Activated T-cell treated with anti-CD3 and anti-CD28 coated beads for 24 hours (primary cell): ENCODE measurements at regions not wholly inside any gene's neighbourhood (a gene's known extent, or its start where the extent isn't known, plus 50 kb on each side); places are given as distances from the start of the nearest gene placed in this dataset.

ENCODE experiments used
- DNase-seq: peaks from one replicate; pipeline ENCODE4 v3.0.0-alpha.2; 2020; ENCODE audit warnings: low read depth

DNA sequence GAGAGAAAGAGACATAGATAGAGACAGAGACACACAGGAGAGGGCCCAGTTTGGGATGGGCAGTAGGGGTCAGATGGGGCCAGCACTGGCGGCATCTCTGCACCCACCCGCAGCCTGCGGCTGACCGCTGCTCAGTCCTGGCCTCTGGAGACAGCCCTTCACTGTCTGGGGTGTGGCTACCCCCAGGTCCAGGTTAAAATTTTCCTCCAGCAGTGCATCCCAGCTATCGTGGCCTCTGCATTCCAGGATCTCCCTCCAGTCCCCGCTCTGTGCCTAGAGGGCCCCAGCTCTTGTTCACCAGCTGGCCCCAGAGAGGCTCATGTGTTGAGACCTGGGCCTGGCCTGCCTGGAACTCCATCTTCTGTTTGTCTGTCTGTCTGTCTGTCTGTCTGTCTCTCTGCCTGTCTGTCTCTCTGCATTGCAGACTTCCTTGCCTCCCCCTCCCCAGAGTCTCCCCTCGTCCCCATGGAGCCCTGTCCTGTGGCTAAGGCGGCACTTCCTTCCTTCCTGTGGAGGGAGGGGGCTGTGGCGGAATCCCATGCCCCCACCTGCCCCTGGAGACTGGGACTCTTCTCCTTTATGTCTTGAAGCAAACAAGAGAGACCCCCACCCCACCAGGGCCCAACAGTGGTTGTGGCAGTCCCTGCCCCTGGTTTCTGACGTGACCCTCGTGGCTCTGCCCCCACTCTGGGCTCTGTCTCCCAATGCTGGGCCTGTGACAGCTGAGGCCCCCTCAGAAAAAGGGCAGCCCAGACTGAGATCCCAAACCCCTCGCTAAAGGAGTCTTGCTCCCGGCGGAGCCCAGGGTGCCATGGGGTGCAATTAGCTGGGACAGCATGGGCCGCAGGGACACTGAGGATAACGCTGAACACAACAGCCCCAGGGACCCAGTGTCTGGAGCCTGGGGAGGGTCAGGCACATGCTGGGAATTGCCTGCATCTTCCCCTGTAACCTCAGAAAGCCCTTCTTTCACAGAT lies 241.8 kb downstream of the NPHP4 start:
- DNase-seq = no peak

- no peak for DNase-seq
These were observed 243.7 kb downstream of the NPHP4 start for GRCh38 chr1:5748286-5749225.

DNA sequence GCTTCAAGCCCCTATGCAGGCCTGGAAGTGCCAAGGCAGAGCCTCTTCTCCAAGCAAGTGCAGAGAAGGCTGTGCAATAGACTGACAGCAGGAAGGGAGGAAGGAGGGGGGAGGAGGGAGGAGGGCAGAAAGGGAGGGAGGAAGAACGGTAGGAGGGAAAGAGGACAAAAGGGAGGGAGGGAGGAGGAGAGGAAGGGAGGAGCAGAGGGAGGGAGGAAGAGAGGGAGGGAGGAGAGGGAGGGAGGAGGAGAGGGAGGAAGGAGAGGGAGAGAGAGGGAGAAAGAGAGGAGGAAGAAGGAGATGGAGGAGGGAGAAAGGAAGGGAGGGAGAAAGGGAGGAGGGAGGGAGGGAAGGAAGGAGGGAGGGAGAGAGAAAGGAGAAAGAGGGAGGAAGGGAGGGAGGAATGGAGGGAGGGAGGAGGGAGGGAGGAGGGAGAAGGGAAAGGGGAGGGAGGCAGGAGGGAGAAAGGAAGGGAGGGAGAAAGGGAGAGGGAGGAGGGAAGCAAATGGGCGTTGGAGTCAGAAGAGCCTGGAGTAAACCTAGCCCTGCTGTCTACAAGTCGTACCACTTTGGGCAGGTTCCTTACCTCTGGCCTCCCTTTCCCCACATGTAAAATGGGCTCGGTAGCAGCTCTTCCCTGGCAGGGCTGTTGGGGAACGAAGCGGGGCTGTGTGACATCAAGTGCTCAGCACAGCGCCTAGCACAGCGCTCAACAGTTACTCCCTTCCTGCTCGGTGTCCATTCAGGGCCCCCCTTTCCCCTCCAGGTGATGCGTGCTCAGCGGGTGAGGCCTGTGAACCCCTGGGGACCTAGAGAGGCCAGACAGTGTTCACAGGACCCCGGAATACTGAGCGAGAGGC lies 244.6 kb downstream of the NPHP4 start:
- DNase-seq = no peak

DNA sequence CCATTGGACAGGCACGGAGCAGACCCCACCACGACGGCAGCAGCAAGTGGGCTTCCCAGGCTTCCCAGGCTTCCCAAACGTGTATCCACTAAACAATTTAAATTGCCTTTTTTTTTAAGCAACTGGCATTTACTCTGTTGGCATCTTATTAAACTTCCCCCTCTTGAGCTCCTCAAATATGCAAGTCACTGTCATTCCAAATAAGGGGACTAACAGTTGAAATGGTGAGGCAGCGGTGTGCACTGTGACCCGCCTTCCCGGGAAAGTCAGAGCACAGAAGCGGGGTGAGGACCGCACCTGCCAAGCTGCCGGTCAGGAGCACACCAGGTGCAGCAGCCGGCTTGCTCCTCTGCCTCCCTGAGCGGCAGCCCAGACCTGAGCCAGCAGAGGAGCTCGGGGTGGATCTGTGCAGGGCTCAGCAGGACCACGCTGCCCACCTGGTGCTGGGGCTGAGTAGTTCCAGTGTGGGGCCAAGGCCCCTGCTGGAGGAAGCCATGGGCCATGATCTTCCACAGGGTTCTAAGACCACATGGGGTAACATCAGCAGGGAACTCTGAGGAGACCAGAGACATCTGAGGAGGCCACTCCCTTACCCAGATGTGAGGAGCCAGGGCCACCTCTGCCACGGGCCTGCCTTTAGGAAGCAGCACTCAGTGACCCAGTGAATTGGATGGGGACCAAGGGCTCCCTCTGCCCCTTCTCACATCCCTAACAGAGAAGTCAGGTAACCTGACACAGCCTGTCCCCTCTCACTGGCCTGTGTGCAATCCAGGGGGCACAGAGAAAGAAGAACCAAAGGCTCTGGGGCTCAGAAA lies 245.4 kb downstream of the NPHP4 start:
- DNase-seq = no peak

- peak; percentile 32 for DNase-seq
These were observed 246.2 kb downstream of the NPHP4 start for GRCh38 chr1:5745800-5746610.

GRCh38 chr1:5744911-5745799 lies 247.1 kb downstream of the NPHP4 start:
- no peak for DNase-seq

- DNase-seq = no peak
These were observed 247.9 kb downstream of the NPHP4 start for GRCh38 chr1:5744341-5744740.

DNA sequence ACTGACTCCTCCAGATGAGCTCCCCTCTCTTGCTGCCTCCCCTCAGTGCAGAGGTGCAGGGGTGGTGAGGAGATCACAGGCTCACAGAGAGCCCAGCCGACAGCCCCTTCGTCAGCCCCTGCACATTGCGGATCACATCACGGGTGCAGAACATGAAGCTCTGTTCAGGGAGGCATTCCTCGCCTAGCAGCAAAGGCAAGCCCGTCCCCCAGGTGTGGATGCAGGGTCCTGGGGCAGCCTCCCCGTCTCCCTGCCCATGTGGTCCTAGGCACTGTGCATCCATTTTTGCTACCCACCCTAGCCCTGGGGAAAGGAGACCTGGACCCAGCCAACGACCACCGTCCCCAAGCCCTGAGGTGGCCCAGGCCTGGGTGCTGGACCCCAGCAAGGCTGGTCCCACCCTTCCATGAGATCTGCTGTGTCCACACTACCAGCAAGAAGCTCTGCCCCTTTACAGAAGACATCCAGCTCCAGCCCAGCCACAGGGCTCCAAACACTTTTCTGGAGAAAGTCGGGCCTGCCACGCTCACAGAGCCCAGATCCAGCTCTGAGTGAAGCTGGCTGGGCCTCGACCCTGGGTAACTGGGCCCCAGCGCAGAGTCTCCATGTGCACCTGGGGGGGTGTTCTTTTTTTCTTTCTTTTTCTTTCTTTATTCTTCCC lies 248.7 kb downstream of the NPHP4 start:
- DNase-seq = no peak

DNA sequence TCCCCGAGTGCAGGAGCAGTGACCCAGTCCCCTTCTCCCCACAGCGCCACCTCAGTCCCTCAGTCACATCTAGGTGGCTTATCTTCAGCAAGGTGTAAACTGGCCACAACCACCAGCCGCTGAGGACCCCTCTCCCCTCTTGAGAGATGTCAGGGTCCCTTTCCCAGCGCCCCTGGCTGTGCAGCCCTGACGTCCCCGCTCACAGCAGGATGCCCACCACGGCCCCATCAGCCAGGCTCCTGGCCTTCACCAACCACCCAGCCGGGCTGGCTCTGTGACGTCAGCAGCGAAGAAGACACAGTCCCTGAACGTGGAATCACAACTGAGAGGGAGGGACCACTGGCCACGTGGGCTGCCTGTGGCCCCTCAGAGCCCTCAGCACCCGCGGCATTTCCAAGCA lies 249.4 kb downstream of the NPHP4 start:
- no peak for DNase-seq

GRCh38 chr1:5742032-5742431 lies 250.2 kb downstream of the NPHP4 start:
- no peak for DNase-seq

- DNase-seq = no peak
These were observed 251.1 kb downstream of the NPHP4 start for GRCh38 chr1:5740865-5741860.

GRCh38 chr1:5740450-5740849 lies 251.8 kb downstream of the NPHP4 start:
- no peak for DNase-seq

- no peak for DNase-seq
These were observed 252.6 kb downstream of the NPHP4 start for GRCh38 chr1:5739561-5740078.

GRCh38 chr1:5738911-5739462 lies 253.2 kb downstream of the NPHP4 start:
- no peak for DNase-seq

GRCh38 chr1:5737081-5737480 lies 255.1 kb downstream of the NPHP4 start:
- no peak for DNase-seq

DNA sequence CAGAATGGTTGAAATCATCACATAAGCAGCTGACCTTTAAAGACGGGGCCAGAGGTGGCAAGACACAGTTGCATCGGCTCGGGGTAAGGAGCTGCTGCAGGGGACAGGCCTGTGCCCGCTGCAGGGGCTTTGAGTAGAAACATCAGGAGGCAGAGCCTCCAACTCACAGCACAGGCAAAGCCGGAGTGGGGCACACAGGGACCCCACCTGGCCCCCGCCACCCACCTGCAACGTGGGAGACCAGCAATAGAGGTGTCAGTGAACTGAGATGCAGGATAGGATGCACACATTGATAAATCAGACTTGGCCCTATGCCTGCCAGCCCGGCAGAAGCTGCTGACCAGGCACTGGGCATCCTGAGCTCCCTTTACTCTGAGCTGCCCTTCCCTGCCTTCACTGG lies 257.2 kb downstream of the NPHP4 start:
- DNase-seq = no peak

DNA sequence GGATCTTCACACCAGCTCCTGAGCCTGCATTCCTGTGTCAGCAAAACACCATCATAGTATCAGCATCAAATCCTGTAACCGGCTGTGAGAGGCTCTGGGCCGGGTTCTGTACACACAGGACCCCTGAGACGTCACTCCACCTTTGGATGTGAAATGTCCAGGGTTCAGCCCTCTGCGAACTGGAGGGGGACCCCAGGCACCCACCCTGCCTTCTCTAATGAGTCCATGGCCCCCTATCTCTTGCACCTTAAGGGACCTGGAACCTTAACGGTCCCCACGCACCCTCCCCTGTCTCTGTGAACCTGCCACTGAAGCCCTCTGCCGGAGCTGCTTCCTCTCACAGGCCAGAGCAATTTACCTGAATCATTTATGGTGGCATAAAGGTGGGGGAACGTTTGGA lies 257.8 kb downstream of the NPHP4 start:
- DNase-seq = no peak
